Umbilical cord (tissue), 1 donor: ENCODE measurements at regions not wholly inside any gene's neighbourhood (a gene's known extent, or its start where the extent isn't known, plus 50 kb on each side); places are given as distances from the start of the nearest gene placed in this dataset.

ENCODE experiments used
- DNase-seq: peaks from one replicate; pipeline ENCODE4 v3.0.0-alpha.2; 2015; ENCODE audit warnings: low spot score

DNA sequence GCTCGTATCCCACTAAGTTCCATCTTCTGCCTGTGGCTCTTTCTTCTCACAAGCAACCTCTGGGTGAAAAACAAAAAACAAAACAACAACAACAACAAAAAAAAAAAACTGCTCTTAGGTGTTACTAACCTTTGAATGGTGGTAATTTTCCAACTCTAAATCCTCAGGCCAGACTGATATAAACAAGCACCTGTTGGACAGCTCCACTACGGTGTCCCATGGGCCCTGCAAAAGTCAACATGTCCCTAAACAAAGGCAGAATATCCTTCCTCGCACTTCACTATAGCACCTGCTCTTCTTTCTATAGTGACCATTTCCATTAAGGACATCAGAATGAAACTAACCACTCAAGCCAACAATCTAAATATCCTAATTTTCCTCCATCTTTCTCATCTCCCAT is 54.6 kb upstream of the PARM1 start:
- DNase-seq, result no peak

- DNase-seq, result no peak
Observed at GRCh38 chr4:74875451-74875850, 57.5 kb upstream of the PARM1 start.

DNA sequence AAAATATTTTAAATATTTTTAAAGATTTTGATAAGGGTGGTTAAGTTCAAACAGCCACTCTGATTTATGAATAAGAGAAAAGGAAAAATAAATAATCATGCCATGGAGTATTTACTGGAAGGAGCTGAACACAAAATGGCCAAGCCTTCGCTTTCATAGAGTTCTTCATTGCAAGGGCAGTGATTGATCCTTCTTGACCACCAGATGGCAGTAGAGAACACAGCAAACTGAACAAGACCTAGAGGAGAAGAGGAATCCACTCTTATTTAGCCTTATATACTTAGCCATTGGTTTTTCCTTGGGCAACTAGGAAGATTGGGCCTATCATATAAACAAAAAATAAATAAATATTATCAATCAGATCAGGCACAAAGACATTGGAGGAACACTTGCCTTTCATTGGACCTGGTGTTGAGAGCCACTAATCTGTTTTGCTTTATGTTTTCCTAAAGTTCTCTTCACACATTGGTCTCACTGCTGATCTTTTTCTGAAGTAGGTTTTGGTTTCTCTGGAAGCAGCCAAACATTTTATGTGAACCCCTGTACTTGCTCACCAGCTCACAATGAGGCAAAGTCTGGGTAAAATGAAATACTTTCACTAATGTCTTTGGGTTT is 58.1 kb upstream of the PARM1 start:
- DNase-seq, result peak; percentile 92

- DNase-seq, result peak; percentile 44
Observed at GRCh38 chr4:74873545-74874301, 59.2 kb upstream of the PARM1 start.

DNA sequence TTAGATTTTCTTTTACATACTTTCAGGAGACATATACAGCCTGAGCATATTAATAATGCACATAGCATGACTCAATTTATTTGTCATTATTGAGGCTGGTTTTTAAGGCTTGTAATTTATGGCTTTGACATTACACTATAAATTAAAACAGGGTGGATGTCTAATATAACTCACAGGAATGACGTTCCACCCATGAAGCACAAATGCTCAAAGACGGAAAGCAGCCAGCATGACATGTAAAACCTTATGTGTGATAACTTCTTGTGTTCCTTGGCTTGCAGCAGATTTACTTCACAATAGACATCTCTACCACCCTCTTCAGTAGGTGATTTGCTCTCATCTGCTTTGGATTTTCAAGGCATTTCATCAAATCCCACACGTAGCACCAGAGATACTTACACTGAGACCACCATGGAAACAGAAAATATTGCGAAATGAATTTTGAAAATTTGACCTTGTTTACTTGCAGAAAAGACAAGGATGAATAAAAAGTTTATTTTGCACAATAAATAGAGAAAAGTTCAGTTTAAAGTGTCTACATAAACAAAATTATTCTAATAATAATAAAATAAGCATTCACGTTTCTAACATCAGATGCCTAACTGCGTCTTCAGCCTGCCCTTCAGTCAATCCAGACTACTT is 64.7 kb upstream of the BTC start:
- DNase-seq, result peak; percentile 25

GRCh38 chr4:74855879-74856278 is 61.6 kb upstream of the BTC start:
- DNase-seq, result no peak

DNA sequence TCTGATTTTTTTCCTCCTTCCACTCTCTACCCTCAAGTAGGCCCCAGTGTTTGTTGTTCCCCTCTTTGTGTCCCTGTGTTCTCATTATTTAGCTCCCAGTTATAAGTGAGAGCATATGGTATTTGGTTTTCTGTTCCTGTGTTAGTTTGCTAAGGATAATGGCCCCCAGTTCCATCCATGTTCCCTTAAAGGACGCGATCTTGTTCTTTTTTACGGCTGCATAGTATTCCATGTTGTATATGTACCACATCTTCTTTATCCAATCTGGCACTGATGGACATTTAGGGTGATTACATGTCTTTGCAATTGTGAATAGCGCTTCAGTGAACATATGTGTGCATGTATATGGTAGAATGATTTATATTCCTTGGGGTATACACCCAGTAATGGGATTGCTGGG is 54.5 kb upstream of the BTC start:
- no peak for DNase-seq

GRCh38 chr4:74845834-74846233 is 51.5 kb upstream of the BTC start:
- no peak for DNase-seq
